GM13977 (cell line): ENCODE measurements at regions not wholly inside any gene's neighbourhood (a gene's known extent, or its start where the extent isn't known, plus 50 kb on each side); places are given as distances from the start of the nearest gene placed in this dataset.

Experiments used
- DNase-seq: peaks from one replicate; pipeline ENCODE4 v3.0.0; 2012; ENCODE audit warnings: low spot score
- in situ Hi-C: fragments of 300-500 bp; cut with MboI; formaldehyde crosslinking; loops from one replicate; pipeline ENCODE4 v1.12.0; 2022; ENCODE audit warnings: low sequenced_read_pairs, low pct_unique_long_range_greater_than_20kb, mixed read lengths, inconsistent platforms; ENCODE audit not compliant: unreplicated experiment
- TF ChIP-seq, protein P1 (sequence below): IDR thresholded peaks from 2 replicates; pipeline ENCODE4 v1.5.1; 2012; ENCODE audit warnings: mild to moderate bottlenecking, control low read depth; ENCODE audit not compliant: insufficient read depth; ENCODE audit errors: extremely low read depth, missing control alignments

DNA sequence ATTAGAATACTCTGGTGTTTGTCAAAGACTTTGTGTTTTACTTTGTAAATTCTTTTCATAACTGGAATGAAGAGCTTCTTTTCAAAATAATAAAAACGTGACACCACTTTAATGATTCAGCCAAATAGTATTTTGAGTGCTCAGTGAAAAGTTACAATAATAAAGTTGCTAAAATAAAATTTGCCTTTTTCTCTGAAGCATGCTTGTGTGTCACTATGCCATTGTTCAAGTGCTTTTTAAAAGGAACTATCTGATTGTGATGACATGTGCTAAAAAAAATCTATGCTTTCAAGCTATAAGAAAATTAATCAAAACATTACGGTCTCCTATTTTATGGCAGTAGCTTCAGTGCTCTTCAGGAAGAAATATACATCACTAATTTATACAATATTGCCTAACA, 1290.5 kb upstream of the B3GALT2 start:
- TF ChIP-seq, protein P1, sequence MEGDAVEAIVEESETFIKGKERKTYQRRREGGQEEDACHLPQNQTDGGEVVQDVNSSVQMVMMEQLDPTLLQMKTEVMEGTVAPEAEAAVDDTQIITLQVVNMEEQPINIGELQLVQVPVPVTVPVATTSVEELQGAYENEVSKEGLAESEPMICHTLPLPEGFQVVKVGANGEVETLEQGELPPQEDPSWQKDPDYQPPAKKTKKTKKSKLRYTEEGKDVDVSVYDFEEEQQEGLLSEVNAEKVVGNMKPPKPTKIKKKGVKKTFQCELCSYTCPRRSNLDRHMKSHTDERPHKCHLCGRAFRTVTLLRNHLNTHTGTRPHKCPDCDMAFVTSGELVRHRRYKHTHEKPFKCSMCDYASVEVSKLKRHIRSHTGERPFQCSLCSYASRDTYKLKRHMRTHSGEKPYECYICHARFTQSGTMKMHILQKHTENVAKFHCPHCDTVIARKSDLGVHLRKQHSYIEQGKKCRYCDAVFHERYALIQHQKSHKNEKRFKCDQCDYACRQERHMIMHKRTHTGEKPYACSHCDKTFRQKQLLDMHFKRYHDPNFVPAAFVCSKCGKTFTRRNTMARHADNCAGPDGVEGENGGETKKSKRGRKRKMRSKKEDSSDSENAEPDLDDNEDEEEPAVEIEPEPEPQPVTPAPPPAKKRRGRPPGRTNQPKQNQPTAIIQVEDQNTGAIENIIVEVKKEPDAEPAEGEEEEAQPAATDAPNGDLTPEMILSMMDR: no peak
- in situ Hi-C loops: no loop called here
- DNase-seq: no peak

DNA sequence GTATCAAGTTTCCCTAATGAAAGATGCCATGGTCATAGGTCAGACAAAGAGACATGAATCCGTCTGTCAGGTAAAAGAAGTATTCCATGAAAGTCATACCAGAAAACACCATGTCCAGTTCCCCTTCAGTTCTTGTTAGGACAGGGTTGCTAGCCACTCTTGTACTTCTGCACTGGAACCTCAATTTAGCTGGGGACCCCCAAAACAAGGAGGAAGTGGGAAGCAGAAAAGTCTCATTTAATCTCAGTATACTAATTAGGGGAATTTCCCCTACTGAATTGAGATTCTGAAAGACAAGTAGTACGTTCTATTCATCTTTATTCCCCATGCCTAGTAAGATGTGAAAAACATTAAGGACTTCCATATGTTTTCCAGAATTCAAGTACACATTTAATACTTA, 1289.9 kb upstream of the B3GALT2 start:
- in situ Hi-C loops: no loop called here
- DNase-seq: no peak

DNA sequence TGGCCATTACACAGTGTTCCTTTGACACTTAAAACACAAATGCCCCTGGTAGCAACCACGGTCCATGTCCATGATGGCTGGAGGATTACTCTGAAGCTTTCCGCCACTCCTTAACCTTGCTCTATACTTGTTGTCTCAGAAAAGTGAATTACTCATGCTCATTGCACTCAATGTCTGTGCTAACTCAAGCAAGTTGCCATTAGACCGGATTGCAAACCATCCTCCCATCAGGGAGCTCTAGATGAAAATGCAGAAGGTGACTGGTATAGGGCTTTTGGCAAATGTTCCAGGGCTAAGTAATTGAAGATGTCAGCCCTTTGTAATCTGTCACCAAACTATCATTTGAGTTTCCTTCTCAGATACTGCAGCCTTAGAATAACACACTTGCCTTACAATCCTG, 1288.3 kb upstream of the B3GALT2 start:
- in situ Hi-C loops: no loop called here
- TF ChIP-seq, protein P1: no peak
- no peak for DNase-seq

More for the DNA sequence above, 1289.9 kb upstream of the B3GALT2 start:
- TF ChIP-seq, protein P1: no peak

DNA sequence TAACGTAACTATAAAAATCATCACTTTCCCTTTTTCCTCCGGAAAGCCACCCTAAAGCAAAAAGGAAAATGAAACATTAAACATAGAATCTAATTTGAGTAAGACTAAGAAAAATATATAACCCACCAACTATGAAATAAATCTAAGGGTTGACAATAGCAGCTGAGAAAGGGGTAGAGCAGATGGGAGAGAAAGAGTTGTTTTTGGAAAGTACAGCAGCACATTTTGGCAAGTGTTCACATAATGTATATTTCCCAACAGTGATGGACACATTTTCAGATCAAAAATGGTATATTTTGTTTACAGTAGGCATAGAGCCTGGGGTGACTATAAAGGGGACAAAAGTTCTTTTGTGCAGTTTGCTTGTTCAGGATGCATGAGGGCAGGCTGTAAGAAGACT, 1287.4 kb upstream of the B3GALT2 start:
- in situ Hi-C loops: no loop called here
- TF ChIP-seq, protein P1: no peak
- DNase-seq: no peak

DNA sequence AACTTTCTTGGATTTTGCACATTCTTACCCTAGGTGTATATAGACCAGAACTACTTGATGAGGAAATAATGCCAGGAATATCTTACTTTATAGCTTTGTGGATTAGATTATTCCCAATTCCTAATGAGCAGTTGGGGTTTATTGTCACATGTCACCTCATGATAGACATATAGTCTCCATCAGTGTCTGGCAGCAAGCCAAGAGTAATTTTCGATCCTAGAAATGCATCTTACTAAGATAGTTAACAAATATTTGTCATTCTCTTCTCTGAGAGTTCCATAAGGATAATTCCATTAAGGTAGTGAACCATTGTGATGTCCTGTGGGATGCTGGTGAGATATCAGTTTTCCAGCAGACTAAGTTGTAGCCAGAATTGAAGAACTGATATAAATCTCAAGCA, 1282.9 kb upstream of the B3GALT2 start:
- TF ChIP-seq, protein P1: no peak
- in situ Hi-C loops: no loop called here
- no peak for DNase-seq

DNA sequence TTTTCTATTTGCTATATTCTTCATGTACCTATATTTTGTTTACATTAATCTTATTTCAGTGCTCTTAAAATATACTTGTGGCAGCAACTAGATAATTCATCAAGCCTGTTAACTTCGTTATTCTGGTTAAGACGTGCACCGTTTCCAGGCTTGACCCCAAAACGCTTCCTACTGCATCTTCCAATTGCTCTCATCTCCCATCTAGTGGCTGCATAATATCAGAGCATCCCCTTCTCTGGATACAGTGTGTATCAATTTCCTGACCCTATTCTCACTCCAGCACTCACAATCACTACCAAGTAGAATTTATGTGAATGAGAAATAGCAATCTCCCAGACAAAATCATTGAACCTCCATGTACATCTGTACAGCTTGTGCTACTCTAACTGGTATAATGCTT, 1280.3 kb upstream of the B3GALT2 start:
- TF ChIP-seq, protein P1: no peak
- in situ Hi-C loops: no loop called here
- DNase-seq: no peak

DNA sequence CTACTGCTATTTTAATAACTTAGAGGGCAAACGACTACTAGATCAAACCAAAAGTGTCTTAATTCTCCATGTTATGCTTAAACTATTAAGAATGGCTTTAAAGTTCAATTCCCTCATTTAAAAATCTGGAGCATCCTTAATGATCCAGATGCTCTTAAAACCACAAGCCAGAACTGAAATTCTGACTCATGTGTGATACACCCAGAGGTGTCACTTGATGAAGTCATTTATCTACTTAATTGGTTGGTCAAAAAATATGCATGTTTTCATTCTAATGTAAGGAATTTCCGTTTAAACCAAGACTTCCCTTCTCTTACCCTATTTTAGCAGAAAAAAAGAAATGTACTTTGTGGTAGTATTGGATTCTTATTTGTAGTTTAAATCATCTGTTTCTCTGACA, 1261.2 kb upstream of the B3GALT2 start:
- TF ChIP-seq, protein P1: no peak
- in situ Hi-C loops: no loop called here
- no peak for DNase-seq
